ENCODE measurements at regions not wholly inside any gene's neighbourhood (a gene's known extent, or its start where the extent isn't known, plus 50 kb on each side); places are given as distances from the start of the nearest gene placed in this dataset.

DNA sequence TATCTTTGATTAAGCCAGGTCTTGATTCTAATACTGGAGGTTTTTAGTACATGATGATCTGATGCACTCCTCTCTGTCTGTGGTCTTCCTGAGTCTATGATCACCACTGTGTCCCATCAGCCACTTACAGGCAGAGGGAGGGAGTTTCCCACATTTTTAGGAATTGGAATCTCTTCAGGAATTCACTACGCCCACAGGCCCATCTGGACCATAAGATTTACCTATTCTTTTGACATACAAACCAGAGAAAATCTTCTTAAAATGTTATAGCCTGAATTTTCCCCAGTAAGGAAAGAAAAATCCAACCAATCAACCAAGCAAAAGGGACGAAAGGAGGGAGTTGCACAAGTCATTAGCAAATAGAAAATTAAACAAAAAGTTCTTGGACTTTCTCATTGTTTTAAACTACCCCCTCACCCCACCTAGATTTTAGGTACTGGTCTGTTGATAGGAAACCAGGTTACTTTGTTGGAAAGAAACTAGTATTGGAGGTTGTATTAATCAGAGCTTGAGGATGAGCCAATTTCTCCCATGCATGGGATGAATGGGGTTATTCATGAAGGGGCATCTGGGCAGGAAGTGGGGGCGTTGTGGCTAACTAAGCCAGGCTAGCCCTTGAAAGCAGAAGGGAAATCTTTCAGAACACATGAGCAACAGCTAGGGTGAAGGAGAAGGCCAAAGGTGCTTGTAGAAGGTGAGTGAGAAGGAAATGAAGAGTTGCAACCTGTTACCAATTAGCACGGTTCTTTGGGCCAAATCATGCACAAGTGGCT is 328.2 kb upstream of the MEX3C start:
- TF ChIP-seq TARDBP (IDR thresholded peaks at IDR 0.05): no peak
- TF ChIP-seq FOXK2 (IDR thresholded peaks at IDR 0.05): no peak
- no peak for TF ChIP-seq CTBP1 (IDR thresholded peaks at IDR 0.05; ENCODE audit: borderline replicate concordance)
- no peak for TF ChIP-seq LEF1 (IDR thresholded peaks at IDR 0.05; ENCODE audit: borderline replicate concordance)
- POLR2A ChIA-PET: no interaction called here
- no peak for DNase-seq (ENCODE audit: extremely low spot score)
- CTCF ChIA-PET: no interaction called here

DNA sequence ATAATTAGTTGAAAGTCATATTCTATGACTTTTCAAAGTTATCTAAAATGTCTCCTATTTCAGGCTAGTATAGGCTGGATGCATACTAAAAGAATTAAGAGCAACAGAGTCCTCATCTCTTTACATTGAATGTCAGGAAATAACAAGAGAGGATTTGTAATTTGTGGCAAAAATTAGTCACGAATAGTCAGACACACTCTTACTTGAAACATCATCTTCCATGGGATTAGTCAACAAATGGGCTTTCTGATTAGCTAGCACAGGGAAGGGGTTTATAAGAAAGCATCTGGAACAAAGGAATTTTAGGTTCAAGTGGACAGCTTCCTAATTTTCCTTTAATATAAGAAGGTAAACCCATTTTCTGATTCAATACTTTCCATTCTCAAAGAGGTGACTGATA is 330.3 kb upstream of the MEX3C start:
- CTCF ChIA-PET: no interaction called here
- POLR2A ChIA-PET: no interaction called here
- no peak for DNase-seq (ENCODE audit: extremely low spot score)
- TF ChIP-seq FOXK2 (IDR thresholded peaks at IDR 0.05) (no peak), NFRKB (IDR thresholded peaks at IDR 0.05) (no peak), ZNF384 (IDR thresholded peaks at IDR 0.05) (no peak), FOXM1 (IDR thresholded peaks at IDR 0.05; ENCODE audit: borderline replicate concordance) (no peak), LEF1 (IDR thresholded peaks at IDR 0.05; ENCODE audit: borderline replicate concordance) (no peak), TARDBP (IDR thresholded peaks at IDR 0.05) (no peak), CTBP1 (IDR thresholded peaks at IDR 0.05; ENCODE audit: borderline replicate concordance) (no peak), FOXA1 (IDR thresholded peaks at IDR 0.05) (no peak)
- TF ChIP-seq, protein P1, sequence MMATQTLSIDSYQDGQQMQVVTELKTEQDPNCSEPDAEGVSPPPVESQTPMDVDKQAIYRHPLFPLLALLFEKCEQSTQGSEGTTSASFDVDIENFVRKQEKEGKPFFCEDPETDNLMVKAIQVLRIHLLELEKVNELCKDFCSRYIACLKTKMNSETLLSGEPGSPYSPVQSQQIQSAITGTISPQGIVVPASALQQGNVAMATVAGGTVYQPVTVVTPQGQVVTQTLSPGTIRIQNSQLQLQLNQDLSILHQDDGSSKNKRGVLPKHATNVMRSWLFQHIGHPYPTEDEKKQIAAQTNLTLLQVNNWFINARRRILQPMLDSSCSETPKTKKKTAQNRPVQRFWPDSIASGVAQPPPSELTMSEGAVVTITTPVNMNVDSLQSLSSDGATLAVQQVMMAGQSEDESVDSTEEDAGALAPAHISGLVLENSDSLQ (IDR thresholded peaks at IDR 0.05): no peak

DNA sequence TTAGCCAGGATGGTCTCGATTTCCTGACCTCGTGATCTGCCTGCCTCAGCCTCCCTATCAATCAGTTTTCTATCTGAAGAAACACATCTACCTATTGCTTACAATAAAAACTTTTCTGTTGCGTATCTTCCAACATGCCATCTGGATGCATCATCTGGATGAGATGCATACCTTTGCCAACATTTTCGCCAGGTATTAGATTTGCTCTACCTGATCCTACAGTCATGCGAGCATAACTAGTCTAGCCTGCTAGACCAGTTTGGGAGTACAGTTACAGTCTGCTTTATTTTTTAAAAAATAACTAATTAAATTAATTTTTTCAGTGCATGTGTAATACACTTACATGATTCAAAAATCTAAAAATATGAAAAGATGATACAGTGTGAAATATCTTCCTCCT is 334.0 kb upstream of the MEX3C start:
- ChIA-PET CTCF (no interaction called here), POLR2A (no interaction called here)
- DNase-seq (ENCODE audit: extremely low spot score): no peak
- TF ChIP-seq, protein P1 (IDR thresholded peaks at IDR 0.05): no peak
- TF ChIP-seq ZNF384 (IDR thresholded peaks at IDR 0.05) (no peak), HDGF (IDR thresholded peaks at IDR 0.05; ENCODE audit: borderline replicate concordance) (no peak), LEF1 (IDR thresholded peaks at IDR 0.05; ENCODE audit: borderline replicate concordance) (no peak), ARNT (IDR thresholded peaks at IDR 0.05) (no peak), NFRKB (IDR thresholded peaks at IDR 0.05) (no peak), FOXK2 (IDR thresholded peaks at IDR 0.05) (no peak), SP1 (IDR thresholded peaks at IDR 0.05) (no peak), FOXM1 (IDR thresholded peaks at IDR 0.05; ENCODE audit: borderline replicate concordance) (no peak), CTBP1 (IDR thresholded peaks at IDR 0.05; ENCODE audit: borderline replicate concordance) (no peak), ELF4 (IDR thresholded peaks at IDR 0.05) (no peak), L3MBTL2 (conservative IDR thresholded peaks at IDR 0.05) (no peak)

DNA sequence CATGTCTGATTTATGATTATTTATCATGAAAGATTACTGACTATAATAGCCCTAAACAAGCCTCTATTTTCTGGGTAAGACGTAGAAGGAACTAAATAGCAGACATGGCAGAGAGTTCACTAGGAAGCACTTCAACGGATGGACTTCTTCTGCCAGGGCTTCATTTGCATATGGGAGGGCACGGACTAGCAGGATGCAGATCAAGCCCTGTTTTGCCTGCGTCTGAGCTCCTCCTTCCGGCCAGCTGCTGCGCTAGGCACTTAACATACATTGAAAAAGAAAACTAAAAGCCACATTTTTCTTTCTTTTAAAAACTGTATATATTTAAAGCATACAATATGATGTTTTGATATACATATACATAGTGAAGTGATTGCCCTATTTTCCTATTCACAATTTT is 340.0 kb upstream of the MEX3C start:
- peak; percentile 16 for DNase-seq (ENCODE audit: extremely low spot score)
- CTCF ChIA-PET: no interaction called here

DNA sequence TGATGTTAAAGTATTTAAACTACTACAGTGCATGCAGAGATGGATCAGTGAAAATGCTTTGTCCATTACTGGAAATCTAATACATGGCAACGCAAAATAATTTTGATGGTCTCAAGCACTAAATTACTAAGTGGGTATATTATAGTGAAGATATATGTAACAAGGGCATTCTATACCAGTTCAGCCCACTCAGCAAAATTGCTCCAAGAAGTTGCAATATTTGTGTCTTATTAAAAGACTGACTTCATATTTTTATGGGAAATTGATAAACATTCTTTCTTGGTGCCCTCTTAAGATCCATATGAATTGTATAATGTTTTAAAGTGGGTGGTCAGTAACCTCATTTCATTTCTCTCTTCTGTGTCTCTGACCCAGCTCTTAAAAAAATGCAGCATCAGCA is 343.1 kb upstream of the MEX3C start:
- DNase-seq (ENCODE audit: extremely low spot score): no peak
- no peak for TF ChIP-seq ELF4 (IDR thresholded peaks at IDR 0.05)
- TF ChIP-seq CTBP1 (IDR thresholded peaks at IDR 0.05; ENCODE audit: borderline replicate concordance): no peak
- TF ChIP-seq, protein P1 (IDR thresholded peaks at IDR 0.05): no peak
- no peak for TF ChIP-seq LEF1 (IDR thresholded peaks at IDR 0.05; ENCODE audit: borderline replicate concordance)
- TF ChIP-seq SP1 (IDR thresholded peaks at IDR 0.05): no peak
- no peak for TF ChIP-seq NFRKB (IDR thresholded peaks at IDR 0.05)
- TF ChIP-seq BHLHE40 (IDR thresholded peaks at IDR 0.05; ENCODE audit: borderline replicate concordance): no peak
- no peak for TF ChIP-seq FOXA1 (IDR thresholded peaks at IDR 0.05)
- TF ChIP-seq SUZ12 (IDR thresholded peaks at IDR 0.05): no peak
- TF ChIP-seq HDGF (IDR thresholded peaks at IDR 0.05; ENCODE audit: borderline replicate concordance): no peak
- no peak for TF ChIP-seq L3MBTL2 (conservative IDR thresholded peaks at IDR 0.05)
- TF ChIP-seq ZNF384 (IDR thresholded peaks at IDR 0.05): no peak
- TF ChIP-seq FOXM1 (IDR thresholded peaks at IDR 0.05; ENCODE audit: borderline replicate concordance): no peak
- POLR2A ChIA-PET: no interaction called here
- CTCF ChIA-PET: no interaction called here

More for the DNA sequence above, 340.0 kb upstream of the MEX3C start:
- POLR2A ChIA-PET: no interaction called here
- no peak for TF ChIP-seq FOXM1 (IDR thresholded peaks at IDR 0.05; ENCODE audit: borderline replicate concordance)
- no peak for TF ChIP-seq L3MBTL2 (conservative IDR thresholded peaks at IDR 0.05)
- TF ChIP-seq, protein P1 (IDR thresholded peaks at IDR 0.05): no peak
- TF ChIP-seq FOXK2 (IDR thresholded peaks at IDR 0.05): no peak
- no peak for TF ChIP-seq BHLHE40 (IDR thresholded peaks at IDR 0.05; ENCODE audit: borderline replicate concordance)
- TF ChIP-seq HDGF (IDR thresholded peaks at IDR 0.05; ENCODE audit: borderline replicate concordance): no peak

DNA sequence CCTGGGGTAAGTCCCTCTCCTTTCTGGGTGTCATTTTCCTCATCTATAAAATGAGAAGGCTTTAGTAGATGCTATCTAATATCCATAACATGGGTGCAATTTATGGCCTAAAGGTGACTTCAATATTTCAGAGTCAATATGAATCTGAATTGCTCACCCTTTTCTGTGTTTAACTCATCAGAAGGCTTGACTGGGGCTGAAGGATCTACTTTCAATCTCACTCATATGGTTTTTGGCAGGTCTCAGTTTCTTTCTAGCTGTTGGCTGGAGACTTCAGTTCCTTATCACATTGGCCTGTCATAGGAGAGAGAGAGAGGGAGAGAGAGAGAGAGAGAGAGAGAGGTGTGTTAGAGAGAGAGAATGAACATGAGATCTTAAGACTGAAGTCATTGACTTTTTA is 343.7 kb upstream of the MEX3C start:
- no peak for TF ChIP-seq FOXA1 (IDR thresholded peaks at IDR 0.05)
- TF ChIP-seq ARNT (IDR thresholded peaks at IDR 0.05): no peak
- no peak for TF ChIP-seq TARDBP (IDR thresholded peaks at IDR 0.05)
- TF ChIP-seq, protein P1 (IDR thresholded peaks at IDR 0.05): no peak
- TF ChIP-seq NFRKB (IDR thresholded peaks at IDR 0.05): no peak
- TF ChIP-seq SP1 (IDR thresholded peaks at IDR 0.05): no peak
- no peak for DNase-seq (ENCODE audit: extremely low spot score)
- ChIA-PET POLR2A (no interaction called here), CTCF (no interaction called here)
